ENCODE measurements at regions not wholly inside any gene's neighbourhood (a gene's known extent, or its start where the extent isn't known, plus 50 kb on each side); places are given as distances from the start of the nearest gene placed in this dataset.

DNA sequence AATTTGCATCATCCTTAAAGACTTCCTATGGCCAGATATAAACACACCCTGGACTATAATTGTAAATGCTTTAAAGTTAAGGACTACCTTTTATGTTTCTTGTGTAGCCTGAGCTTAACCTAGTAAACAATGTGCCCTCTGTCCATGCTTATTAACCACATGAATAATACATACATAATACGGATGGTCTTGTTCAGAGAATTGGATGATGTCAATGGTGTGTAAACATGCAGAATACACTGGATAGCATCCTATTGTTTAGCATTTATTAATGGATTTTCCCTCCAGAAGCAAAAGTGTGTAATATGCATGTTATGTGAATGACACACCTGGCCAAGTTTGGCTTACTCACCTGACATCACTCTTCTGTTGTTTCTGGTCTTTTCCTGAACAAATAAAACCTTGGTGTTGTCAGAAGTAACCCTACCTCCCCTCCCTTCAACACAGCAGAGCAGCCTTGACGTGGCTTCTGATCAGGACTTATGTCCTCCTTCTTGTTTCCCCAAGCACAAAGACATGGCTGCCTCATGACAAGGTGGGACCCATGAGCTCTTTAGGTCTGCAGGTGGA, 517.9 kb downstream of the MTRR start:
- TF ChIP-seq, protein P1, sequence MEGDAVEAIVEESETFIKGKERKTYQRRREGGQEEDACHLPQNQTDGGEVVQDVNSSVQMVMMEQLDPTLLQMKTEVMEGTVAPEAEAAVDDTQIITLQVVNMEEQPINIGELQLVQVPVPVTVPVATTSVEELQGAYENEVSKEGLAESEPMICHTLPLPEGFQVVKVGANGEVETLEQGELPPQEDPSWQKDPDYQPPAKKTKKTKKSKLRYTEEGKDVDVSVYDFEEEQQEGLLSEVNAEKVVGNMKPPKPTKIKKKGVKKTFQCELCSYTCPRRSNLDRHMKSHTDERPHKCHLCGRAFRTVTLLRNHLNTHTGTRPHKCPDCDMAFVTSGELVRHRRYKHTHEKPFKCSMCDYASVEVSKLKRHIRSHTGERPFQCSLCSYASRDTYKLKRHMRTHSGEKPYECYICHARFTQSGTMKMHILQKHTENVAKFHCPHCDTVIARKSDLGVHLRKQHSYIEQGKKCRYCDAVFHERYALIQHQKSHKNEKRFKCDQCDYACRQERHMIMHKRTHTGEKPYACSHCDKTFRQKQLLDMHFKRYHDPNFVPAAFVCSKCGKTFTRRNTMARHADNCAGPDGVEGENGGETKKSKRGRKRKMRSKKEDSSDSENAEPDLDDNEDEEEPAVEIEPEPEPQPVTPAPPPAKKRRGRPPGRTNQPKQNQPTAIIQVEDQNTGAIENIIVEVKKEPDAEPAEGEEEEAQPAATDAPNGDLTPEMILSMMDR (IDR thresholded peaks at IDR 0.05; ENCODE audit: low read length) = no peak
- TF ChIP-seq EZH2 (IDR thresholded peaks at IDR 0.05; ENCODE audit: borderline replicate concordance, low read length) = no peak

Data from OCI-LY1 (cell line).